GM12878 (cell line): ENCODE measurements at regions not wholly inside any gene's neighbourhood (a gene's known extent, or its start where the extent isn't known, plus 50 kb on each side); places are given as distances from the start of the nearest gene placed in this dataset.

Experiments used
- ATAC-seq: fragments of 200-7000 bp; cut with Tn5 transposase; 3 replicates; pipeline ENCODE4 v1.9.1; 2020; ENCODE audit warnings: mild to moderate bottlenecking, moderate library complexity
- BruUV-seq: library from RNA; stranded (reverse); fragments of 400-500 nt; replicated peaks from 2 replicates; lab custom pipeline; 2021; lab: Mats Ljungman, UMichigan
- CTCF ChIA-PET: fragments of 300-600 bp; sonication (Branson Sonifier 250); formaldehyde crosslinking; extraction: SDS; loops from one replicate; lab custom pipeline; 2021; ENCODE audit warnings: inconsistent platforms; lab: Yijun Ruan, JAX
- POLR2A ChIA-PET: fragments of 350-600 bp; formaldehyde crosslinking; extraction: SDS; loops from one replicate; lab custom pipeline; 2021; ENCODE audit warnings: inconsistent platforms; lab: Charles Lee
- RAD21 ChIA-PET: fragments of 300-600 bp; sonication (Branson Sonifier 250); formaldehyde crosslinking; loops from one replicate; lab custom pipeline; 2023; ENCODE audit warnings: antibody characterized with exemption; ENCODE audit not compliant: unreplicated experiment; lab: Charles Lee
- SMC1A ChIA-PET: fragments of 300-600 bp; sonication (Branson Sonifier 250); formaldehyde crosslinking; loops from one replicate; lab custom pipeline; 2023; ENCODE audit not compliant: unreplicated experiment, uncharacterized antibody; lab: Charles Lee
- DNase-seq: peaks from one replicate; pipeline ENCODE4 v3.0.0-alpha.2; 2011; ENCODE audit warnings: low read depth, low spot score
- FAIRE-seq: peaks from 3 replicates; lab custom pipeline; 2011; peaks lifted over from hg19 to GRCh38; lab: Jason Lieb, UNC
- H2AFZ ChIP-seq: 2 replicates; pipeline ENCODE4 v1.6.0; 2011; ENCODE audit warnings: low read depth, low read length, control low read depth; ENCODE audit not compliant: control insufficient read depth
- H3K27ac ChIP-seq: 2 replicates; pipeline ENCODE4 v1.5.1; 2011; ENCODE audit warnings: control low read depth; ENCODE audit not compliant: control insufficient read depth, insufficient read depth
- H3K27me3 ChIP-seq, 2 experiments: replicated peaks in 1 of 2; 2 replicates each; pipeline versions ENCODE4 v1.6.0 to v1.6.1; 2011; ENCODE audit warnings: low read length in 1 of 2; ENCODE audit not compliant: control insufficient read depth in 2 of 2, insufficient read depth in 2 of 2
- H3K36me3 ChIP-seq, 2 experiments: 2 replicates each; pipeline ENCODE4 v1.5.1; 2011; ENCODE audit warnings: low read length in 1 of 2; ENCODE audit not compliant: control insufficient read depth in 2 of 2, insufficient read depth in 2 of 2
- H3K4me1 ChIP-seq: 2 replicates; pipeline ENCODE4 v1.6.1; 2011; ENCODE audit warnings: mild to moderate bottlenecking, low read length, moderate library complexity, mixed read lengths; ENCODE audit not compliant: control insufficient read depth, insufficient read depth
- H3K4me2 ChIP-seq: 2 replicates; pipeline ENCODE4 v1.6.0; 2011; ENCODE audit warnings: control low read depth; ENCODE audit not compliant: control insufficient read depth, insufficient read depth
- H3K4me3 ChIP-seq: fragments of 200-600 bp; sonication (generic); 2 replicates; pipeline ENCODE4 v1.5.1; 2016
- H3K79me2 ChIP-seq: 2 replicates; pipeline ENCODE4 v1.6.0; 2011; ENCODE audit warnings: low read length; ENCODE audit not compliant: control insufficient read depth, insufficient read depth
- H3K9ac ChIP-seq: 2 replicates; pipeline ENCODE4 v1.8.0; 2011; ENCODE audit warnings: low read length, control low read depth, mixed read lengths; ENCODE audit not compliant: control insufficient read depth, insufficient read depth
- H3K9me3 ChIP-seq: replicated peaks from 3 replicates; pipeline ENCODE4 v1.5.1; 2011; ENCODE audit warnings: mild to moderate bottlenecking, low read length; ENCODE audit not compliant: control insufficient read depth, insufficient read depth
- H4K20me1 ChIP-seq: 2 replicates; pipeline ENCODE4 v1.6.0; 2011; ENCODE audit not compliant: control insufficient read depth, insufficient read depth
- BCL11A ChIP-seq: IDR thresholded peaks from 2 replicates; pipeline ENCODE4 v1.6.1; 2011; ENCODE audit warnings: low read depth, low read length
- IKZF2 ChIP-seq, 2 experiments: fragments of 450-650 bp; IDR thresholded peaks; 2 replicates each; pipeline ENCODE4 v1.6.1; 2017; ENCODE audit warnings: mild to moderate bottlenecking in 2 of 2, moderate library complexity in 2 of 2
- NFIC ChIP-seq: IDR thresholded peaks from 2 replicates; pipeline ENCODE4 v1.6.1; 2012; ENCODE audit warnings: low read depth, mild to moderate bottlenecking, inconsistent platforms, low read length, moderate library complexity
- RBBP5 ChIP-seq: fragments of 200-600 bp; sonication (generic); conservative IDR thresholded peaks from 2 replicates; pipeline ENCODE4 v1.6.1; 2016
- STAT1 ChIP-seq: fragments of 450-650 bp; conservative IDR thresholded peaks from 2 replicates; pipeline ENCODE4 v1.6.1; 2014; ENCODE audit warnings: antibody characterized with exemption, mild to moderate bottlenecking
- SUZ12 ChIP-seq: fragments of 200-600 bp; sonication (generic); IDR thresholded peaks from one replicate; pipeline ENCODE4 v1.6.1; 2018; ENCODE audit warnings: antibody characterized with exemption, mild to moderate bottlenecking; ENCODE audit not compliant: unreplicated experiment
- ZBTB4 ChIP-seq: fragments of 450-650 bp; formaldehyde crosslinking; IDR thresholded peaks from 2 replicates; pipeline ENCODE4 v1.4.0; 2022; ENCODE audit warnings: mild to moderate bottlenecking, moderate library complexity
- ZNF217 ChIP-seq: fragments of 450-650 bp; IDR thresholded peaks from 2 replicates; pipeline ENCODE4 v1.6.1; 2017; ENCODE audit warnings: antibody characterized with exemption, mild to moderate bottlenecking
- ZZZ3 ChIP-seq: IDR thresholded peaks from 2 replicates; pipeline ENCODE4 v1.6.1; 2011; ENCODE audit warnings: low read depth; ENCODE audit not compliant: control insufficient read depth, insufficient read length
- WGBS: methylation state at CpG from one replicate; pipeline ENCODE4 v1.1.6; 2016; ENCODE audit warnings: low lambda C conversion rate; ENCODE audit not compliant: insufficient replicate concordance, insufficient coverage; ENCODE audit errors: missing lambda C conversion rate; 5-methylcytosine and 5-hydroxymethylcytosine counted together
- in situ Hi-C: fragments of 300-500 bp; cut with MboI; formaldehyde crosslinking; loops from 9 replicates; pipeline ENCODE4 v1.14.3; 2018; ENCODE audit warnings: mixed read lengths
- intact Hi-C: fragments of 100-400 bp; cut with micrococcal nuclease; formaldehyde crosslinking; loops from one replicate; pipeline ENCODE4 v1.14.2; 2022; ENCODE audit not compliant: unreplicated experiment
- TF ChIP-seq, protein P1 (sequence below): fragments of 450-650 bp; IDR thresholded peaks from 2 replicates; pipeline ENCODE4 v1.6.1; 2017; ENCODE audit warnings: mild to moderate bottlenecking, moderate library complexity
- TF ChIP-seq, protein P2 (sequence below): fragments of 450-650 bp; IDR thresholded peaks from 2 replicates; pipeline ENCODE4 v1.6.1; 2016; ENCODE audit warnings: mild to moderate bottlenecking

DNA sequence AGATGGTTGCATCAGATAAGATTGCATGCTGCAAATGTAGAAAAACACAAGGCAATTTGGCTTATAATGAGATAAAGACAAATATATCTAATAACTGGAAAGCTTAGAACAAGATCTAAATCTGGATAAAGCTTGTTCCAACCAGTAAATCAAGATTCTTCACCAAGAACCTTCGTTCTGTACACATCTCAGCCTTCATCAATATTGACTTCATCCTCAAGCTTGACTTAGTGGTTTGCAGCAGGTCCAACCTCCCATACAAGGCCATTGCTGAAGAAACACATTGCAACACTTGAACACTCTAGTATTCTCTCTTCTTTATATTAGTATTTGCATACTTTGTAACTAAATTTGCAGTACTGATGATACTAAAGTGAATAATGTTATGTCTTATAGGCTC, 407.6 kb downstream of the TLL1 start:
- SMC1A ChIA-PET = no interaction called here
- WGBS = 7% methylated on average over 1 of the region's 1 CpG
- Histone ChIP-seq H3K27ac (no peak overlapping the region), H3K4me3 (no peak overlapping the region), H3K9me3 (no peaks in the 10 kb centered on the region), H4K20me1 (no peaks in the 10 kb centered on the region), H3K4me1 (no peaks in the 10 kb centered on the region), H3K4me2 (no peak overlapping the region), H3K36me3 (no peaks in the 10 kb centered on the region), H3K9ac (no peak overlapping the region), H2AFZ (no peak overlapping the region), H3K27me3 (no peaks in the 10 kb centered on the region), H3K79me2 (no peaks in the 10 kb centered on the region)
- intact Hi-C loops = no loop called here
- CTCF ChIA-PET = no interaction called here
- POLR2A ChIA-PET = no interaction called here
- BruUV-seq = no TSS peak
- no peak for FAIRE-seq
- no peak for DNase-seq
- in situ Hi-C loops = no loop called here
- no peak for ATAC-seq
- TF ChIP-seq, protein P1, sequence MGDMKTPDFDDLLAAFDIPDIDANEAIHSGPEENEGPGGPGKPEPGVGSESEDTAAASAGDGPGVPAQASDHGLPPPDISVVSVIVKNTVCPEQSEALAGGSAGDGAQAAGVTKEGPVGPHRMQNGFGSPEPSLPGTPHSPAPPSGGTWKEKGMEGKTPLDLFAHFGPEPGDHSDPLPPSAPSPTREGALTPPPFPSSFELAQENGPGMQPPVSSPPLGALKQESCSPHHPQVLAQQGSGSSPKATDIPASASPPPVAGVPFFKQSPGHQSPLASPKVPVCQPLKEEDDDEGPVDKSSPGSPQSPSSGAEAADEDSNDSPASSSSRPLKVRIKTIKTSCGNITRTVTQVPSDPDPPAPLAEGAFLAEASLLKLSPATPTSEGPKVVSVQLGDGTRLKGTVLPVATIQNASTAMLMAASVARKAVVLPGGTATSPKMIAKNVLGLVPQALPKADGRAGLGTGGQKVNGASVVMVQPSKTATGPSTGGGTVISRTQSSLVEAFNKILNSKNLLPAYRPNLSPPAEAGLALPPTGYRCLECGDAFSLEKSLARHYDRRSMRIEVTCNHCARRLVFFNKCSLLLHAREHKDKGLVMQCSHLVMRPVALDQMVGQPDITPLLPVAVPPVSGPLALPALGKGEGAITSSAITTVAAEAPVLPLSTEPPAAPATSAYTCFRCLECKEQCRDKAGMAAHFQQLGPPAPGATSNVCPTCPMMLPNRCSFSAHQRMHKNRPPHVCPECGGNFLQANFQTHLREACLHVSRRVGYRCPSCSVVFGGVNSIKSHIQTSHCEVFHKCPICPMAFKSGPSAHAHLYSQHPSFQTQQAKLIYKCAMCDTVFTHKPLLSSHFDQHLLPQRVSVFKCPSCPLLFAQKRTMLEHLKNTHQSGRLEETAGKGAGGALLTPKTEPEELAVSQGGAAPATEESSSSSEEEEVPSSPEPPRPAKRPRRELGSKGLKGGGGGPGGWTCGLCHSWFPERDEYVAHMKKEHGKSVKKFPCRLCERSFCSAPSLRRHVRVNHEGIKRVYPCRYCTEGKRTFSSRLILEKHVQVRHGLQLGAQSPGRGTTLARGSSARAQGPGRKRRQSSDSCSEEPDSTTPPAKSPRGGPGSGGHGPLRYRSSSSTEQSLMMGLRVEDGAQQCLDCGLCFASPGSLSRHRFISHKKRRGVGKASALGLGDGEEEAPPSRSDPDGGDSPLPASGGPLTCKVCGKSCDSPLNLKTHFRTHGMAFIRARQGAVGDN = no peak
- no peak for TF ChIP-seq ZZZ3
- no peak for TF ChIP-seq ZNF217
- TF ChIP-seq, protein P2, sequence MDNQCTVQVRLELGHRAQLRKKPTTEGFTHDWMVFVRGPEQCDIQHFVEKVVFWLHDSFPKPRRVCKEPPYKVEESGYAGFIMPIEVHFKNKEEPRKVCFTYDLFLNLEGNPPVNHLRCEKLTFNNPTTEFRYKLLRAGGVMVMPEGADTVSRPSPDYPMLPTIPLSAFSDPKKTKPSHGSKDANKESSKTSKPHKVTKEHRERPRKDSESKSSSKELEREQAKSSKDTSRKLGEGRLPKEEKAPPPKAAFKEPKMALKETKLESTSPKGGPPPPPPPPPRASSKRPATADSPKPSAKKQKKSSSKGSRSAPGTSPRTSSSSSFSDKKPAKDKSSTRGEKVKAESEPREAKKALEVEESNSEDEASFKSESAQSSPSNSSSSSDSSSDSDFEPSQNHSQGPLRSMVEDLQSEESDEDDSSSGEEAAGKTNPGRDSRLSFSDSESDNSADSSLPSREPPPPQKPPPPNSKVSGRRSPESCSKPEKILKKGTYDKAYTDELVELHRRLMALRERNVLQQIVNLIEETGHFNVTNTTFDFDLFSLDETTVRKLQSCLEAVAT = no peak
- TF ChIP-seq BCL11A = no peak
- no peak for TF ChIP-seq ZBTB4
- no peak for TF ChIP-seq SUZ12
- no peak for TF ChIP-seq IKZF2 (IDR thresholded peaks at IDR 0.05)
- no peak for TF ChIP-seq NFIC
- TF ChIP-seq STAT1 = no peak
- no peak for TF ChIP-seq RBBP5
- TF ChIP-seq, all 136 proteins: peak for 0
- RAD21 ChIA-PET = interaction anchor here (0.8 kb wide), 1 partner anchor 12 kb away, joined by 3 read pairs; no protein-coding TSS in a partner anchor
